Panc1 (cell line): ENCODE measurements at regions not wholly inside any gene's neighbourhood (a gene's known extent, or its start where the extent isn't known, plus 50 kb on each side); places are given as distances from the start of the nearest gene placed in this dataset.

Experiments
- POLR2AphosphoS5 ChIP-seq: IDR thresholded peaks from 2 replicates; pipeline ENCODE4 v1.6.1; 2012; ENCODE audit warnings: mild to moderate bottlenecking, low read depth, low read length, moderate library complexity
- SIN3A ChIP-seq: IDR thresholded peaks from 2 replicates; pipeline ENCODE4 v1.6.1; 2012; ENCODE audit warnings: low read depth, mild to moderate bottlenecking, low read length, moderate library complexity, borderline replicate concordance; ENCODE audit not compliant: insufficient read depth
- TF ChIP-seq, protein P1 (sequence below): fragments of 450-650 bp; IDR thresholded peaks from 2 replicates; pipeline ENCODE4 v1.5.1; 2017; ENCODE audit warnings: mild to moderate bottlenecking

DNA sequence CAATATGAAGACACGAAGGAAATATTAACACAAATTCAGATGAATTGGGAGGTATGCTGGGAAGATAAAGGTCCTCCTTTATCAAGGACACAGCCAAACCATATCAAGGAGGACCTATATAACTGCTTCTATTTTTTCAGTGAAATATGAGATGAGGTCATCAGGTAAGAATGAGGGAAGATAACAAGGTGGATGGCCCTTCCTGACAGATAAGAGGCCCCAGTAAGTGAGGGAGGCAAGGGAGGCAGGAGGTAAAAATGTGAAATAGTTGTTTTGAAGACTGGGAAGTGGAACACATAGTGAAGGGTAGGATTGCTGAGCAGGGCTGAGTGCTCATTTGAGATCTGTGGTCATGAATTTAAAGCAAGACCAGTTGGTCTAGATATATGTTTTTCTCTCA is 60.0 kb upstream of the FOXE1 start:
- TF ChIP-seq, protein P1, sequence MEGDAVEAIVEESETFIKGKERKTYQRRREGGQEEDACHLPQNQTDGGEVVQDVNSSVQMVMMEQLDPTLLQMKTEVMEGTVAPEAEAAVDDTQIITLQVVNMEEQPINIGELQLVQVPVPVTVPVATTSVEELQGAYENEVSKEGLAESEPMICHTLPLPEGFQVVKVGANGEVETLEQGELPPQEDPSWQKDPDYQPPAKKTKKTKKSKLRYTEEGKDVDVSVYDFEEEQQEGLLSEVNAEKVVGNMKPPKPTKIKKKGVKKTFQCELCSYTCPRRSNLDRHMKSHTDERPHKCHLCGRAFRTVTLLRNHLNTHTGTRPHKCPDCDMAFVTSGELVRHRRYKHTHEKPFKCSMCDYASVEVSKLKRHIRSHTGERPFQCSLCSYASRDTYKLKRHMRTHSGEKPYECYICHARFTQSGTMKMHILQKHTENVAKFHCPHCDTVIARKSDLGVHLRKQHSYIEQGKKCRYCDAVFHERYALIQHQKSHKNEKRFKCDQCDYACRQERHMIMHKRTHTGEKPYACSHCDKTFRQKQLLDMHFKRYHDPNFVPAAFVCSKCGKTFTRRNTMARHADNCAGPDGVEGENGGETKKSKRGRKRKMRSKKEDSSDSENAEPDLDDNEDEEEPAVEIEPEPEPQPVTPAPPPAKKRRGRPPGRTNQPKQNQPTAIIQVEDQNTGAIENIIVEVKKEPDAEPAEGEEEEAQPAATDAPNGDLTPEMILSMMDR: no peak
- TF ChIP-seq POLR2AphosphoS5: no peak
- no peak for TF ChIP-seq SIN3A
